Transverse colon (tissue), 4 donors: ENCODE measurements at regions not wholly inside any gene's neighbourhood (a gene's known extent, or its start where the extent isn't known, plus 50 kb on each side); places are given as distances from the start of the nearest gene placed in this dataset.

ENCODE experiments used
- DNase-seq: peaks from one replicate; pipeline ENCODE4 v3.0.0-alpha.2; 2019
- H3K27ac ChIP-seq, 4 donors: fragments of 200-600 bp; sonication (generic); 2 replicates each; pipeline ENCODE4 v1.5.1; 2016 to 2018; ENCODE audit warnings: inconsistent platforms in 4 of 4
- H3K27me3 ChIP-seq: fragments of 200-600 bp; sonication (generic); 2 replicates; pipeline ENCODE4 v1.5.1; 2017; ENCODE audit warnings: inconsistent platforms
- H3K36me3 ChIP-seq, 4 donors: fragments of 200-600 bp; sonication (generic); 2 replicates each; pipeline ENCODE4 v1.5.1; 2017 to 2019; ENCODE audit warnings: inconsistent platforms in 4 of 4
- H3K4me1 ChIP-seq, 4 donors: fragments of 200-600 bp; sonication (generic); 2 replicates each; pipeline ENCODE4 v1.5.1; 2017 to 2020; ENCODE audit warnings: inconsistent platforms in 4 of 4
- H3K4me3 ChIP-seq, 4 donors: fragments of 200-600 bp; sonication (generic); 1 replicate in 1 of 4; 2 replicates in 3 of 4; pipeline versions ENCODE4 v1.5.1 to v1.6.1; 2017 to 2019; ENCODE audit warnings: inconsistent platforms in 4 of 4
- H3K9me3 ChIP-seq, 2 donors: fragments of 200-600 bp; sonication (generic); 2 replicates each; pipeline ENCODE4 v1.5.1; 2017 to 2019; ENCODE audit warnings: inconsistent platforms in 2 of 2
- CTCF ChIP-seq, 5 experiments: fragments of 200-600 bp in 3 of 5; fragments of 450-650 bp in 2 of 5; sonication (generic) in 3 of 5; IDR thresholded peaks; 1 replicate in 2 of 5; 2 replicates in 3 of 5; pipeline ENCODE4 v1.5.1; 2016 to 2017; ENCODE audit warnings: antibody characterized with exemption in 5 of 5, inconsistent platforms in 3 of 5, mild to moderate bottlenecking in 2 of 5, moderate library complexity in 1 of 5
- EP300 ChIP-seq: sonication (generic); formaldehyde crosslinking; IDR thresholded peaks from one replicate; pipeline ENCODE4 v1.6.1; 2017; ENCODE audit warnings: antibody characterized with exemption, low read depth
- POLR2A ChIP-seq: fragments of 450-650 bp; IDR thresholded peaks from one replicate; pipeline ENCODE4 v1.6.1; 2016; ENCODE audit warnings: antibody characterized with exemption, mild to moderate bottlenecking, moderate library complexity
- POLR2AphosphoS5 ChIP-seq, 3 donors: sonication (generic); formaldehyde crosslinking; IDR thresholded peaks; one replicate each; pipeline ENCODE4 v1.6.1; 2016; ENCODE audit warnings: antibody characterized with exemption in 3 of 3
- WGBS, 2 donors: methylation state at CpG; one replicate each; pipeline ENCODE4 v1.1.5; 2018; ENCODE audit warnings: low coverage in 1 of 2; 5-methylcytosine and 5-hydroxymethylcytosine counted together
- in situ Hi-C, 4 donors: fragments of 200-750 bp; cut with MboI; loops; one replicate each; pipeline versions ENCODE4 v1.15.0 to v1.15.1; 2017; ENCODE audit warnings: low sequenced_read_pairs in 3 of 4, low pct_ligation_motif_present in 1 of 4, low pct_unique_long_range_greater_than_20kb in 1 of 4
- intact Hi-C: fragments of 100-400 bp; cut with DNase I; formaldehyde crosslinking; loops from one replicate; pipeline ENCODE4 v1.15.1; 2023; ENCODE audit warnings: low total_unique reads

- no peaks in the 10 kb centered on the region for H3K36me3 ChIP-seq
- DNase-seq = no peak
- 44 to 60% methylated on average over 1 of the region's 1 CpG for WGBS, 2 donors
- intact Hi-C loops = no loop called here
- H3K9me3 ChIP-seq = no peaks in the 10 kb centered on the region
- no peaks in the 10 kb centered on the region for H3K27me3 ChIP-seq
- H3K4me3 ChIP-seq = no peak overlapping the region
- TF ChIP-seq CTCF (IDR thresholded peaks at IDR 0.05) (no peak), EP300 (no peak), POLR2AphosphoS5 (IDR thresholded peaks at IDR 0.05) (no peak), POLR2A (no peak)
- in situ Hi-C loops = no loop called here
- H3K4me1 ChIP-seq = no peaks in the 10 kb centered on the region
- no peak overlapping the region for H3K27ac ChIP-seq
Measured at GRCh38 chr5:16306812-16307211, 127.2 kb upstream of the MARCHF11 start.

- 80% methylated on average over 1 to 6 of the region's 6 CpGs for WGBS, 2 donors
- TF ChIP-seq POLR2A = no peak
- TF ChIP-seq POLR2AphosphoS5 (IDR thresholded peaks at IDR 0.05) = no peak
- TF ChIP-seq EP300 = no peak
- TF ChIP-seq CTCF (IDR thresholded peaks at IDR 0.05) = no peak
- Histone ChIP-seq H3K36me3 (no peaks in the 10 kb centered on the region), H3K27me3 (no peaks in the 10 kb centered on the region), H3K4me3 (no peak overlapping the region), H3K4me1 (no peaks in the 10 kb centered on the region), H3K27ac (no peak overlapping the region), H3K9me3 (no peaks in the 10 kb centered on the region)
- DNase-seq = no peak
- intact Hi-C loops = no loop called here
- in situ Hi-C loops = no loop called here
Measured at GRCh38 chr5:16304846-16305245, 125.3 kb upstream of the MARCHF11 start.

- H3K27ac ChIP-seq = no peak overlapping the region
- H3K27me3 ChIP-seq = no peaks in the 10 kb centered on the region
- DNase-seq = no peak
- no peak for TF ChIP-seq POLR2AphosphoS5 (IDR thresholded peaks at IDR 0.05)
- H3K4me3 ChIP-seq = no peak overlapping the region
- H3K36me3 ChIP-seq = no peaks in the 10 kb centered on the region
- WGBS, 2 donors = 53 to 56% methylated on average over 2 to 3 of the region's 3 CpGs
- H3K4me1 ChIP-seq = no peaks in the 10 kb centered on the region
- H3K9me3 ChIP-seq = peaks cover 5 to 13% of the 10 kb centered on the region in 2 donors
- in situ Hi-C loops (no loop called here), intact Hi-C loops (no loop called here)
Measured at GRCh38 chr5:16296946-16297345, 117.4 kb upstream of the MARCHF11 start.

GRCh38 chr5:16291894-16292293 is 112.3 kb upstream of the MARCHF11 start:
- H3K27me3 ChIP-seq = no peaks in the 10 kb centered on the region
- H3K4me3 ChIP-seq = no peak overlapping the region
- 82 to 85% methylated on average over 2 of the region's 2 CpGs for WGBS, 2 donors
- in situ Hi-C loops = no loop called here
- DNase-seq = no peak
- H3K9me3 ChIP-seq = peaks cover 3 to 8% of the 10 kb centered on the region in 2 donors
- no peaks in the 10 kb centered on the region for H3K4me1 ChIP-seq
- no peaks in the 10 kb centered on the region for H3K36me3 ChIP-seq
- intact Hi-C loops = no loop called here
- TF ChIP-seq EP300 = no peak
- TF ChIP-seq CTCF (IDR thresholded peaks at IDR 0.05) = no peak
- no peak for TF ChIP-seq POLR2AphosphoS5 (IDR thresholded peaks at IDR 0.05)
- no peak for TF ChIP-seq POLR2A
- no peak overlapping the region for H3K27ac ChIP-seq

GRCh38 chr5:16291474-16291873 is 111.9 kb upstream of the MARCHF11 start:
- no peaks in the 10 kb centered on the region for H3K27me3 ChIP-seq
- no peak for TF ChIP-seq POLR2A
- in situ Hi-C loops = no loop called here
- H3K4me1 ChIP-seq = no peaks in the 10 kb centered on the region
- H3K36me3 ChIP-seq = no peaks in the 10 kb centered on the region
- no peak for DNase-seq
- intact Hi-C loops = no loop called here
- no peak overlapping the region for H3K4me3 ChIP-seq
- peaks cover 0 to 4% of the 10 kb centered on the region in 2 donors for H3K9me3 ChIP-seq
- H3K27ac ChIP-seq = no peak overlapping the region
